OCI-LY7 (cell line): ENCODE measurements at regions not wholly inside any gene's neighbourhood (a gene's known extent, or its start where the extent isn't known, plus 50 kb on each side); places are given as distances from the start of the nearest gene placed in this dataset.

Experiments
- EZH2phosphoT487 ChIP-seq: fragments of 200-600 bp; sonication (generic); IDR thresholded peaks from 2 replicates; pipeline ENCODE4 v1.6.1; 2018; ENCODE audit warnings: low read depth, borderline replicate concordance, mild to moderate bottlenecking, mixed run types, antibody characterized with exemption, low read length, moderate library complexity, mixed read lengths
- TF ChIP-seq, protein P1 (sequence below): fragments of 200-600 bp; sonication (generic); conservative IDR thresholded peaks from 2 replicates; pipeline ENCODE4 v1.5.1; 2014; ENCODE audit warnings: mild to moderate bottlenecking, antibody characterized with exemption, low read length, moderate library complexity, mixed read lengths

GRCh38 chr14:97337670-97338069, 540.5 kb downstream of the VRK1 start:
- TF ChIP-seq, protein P1, sequence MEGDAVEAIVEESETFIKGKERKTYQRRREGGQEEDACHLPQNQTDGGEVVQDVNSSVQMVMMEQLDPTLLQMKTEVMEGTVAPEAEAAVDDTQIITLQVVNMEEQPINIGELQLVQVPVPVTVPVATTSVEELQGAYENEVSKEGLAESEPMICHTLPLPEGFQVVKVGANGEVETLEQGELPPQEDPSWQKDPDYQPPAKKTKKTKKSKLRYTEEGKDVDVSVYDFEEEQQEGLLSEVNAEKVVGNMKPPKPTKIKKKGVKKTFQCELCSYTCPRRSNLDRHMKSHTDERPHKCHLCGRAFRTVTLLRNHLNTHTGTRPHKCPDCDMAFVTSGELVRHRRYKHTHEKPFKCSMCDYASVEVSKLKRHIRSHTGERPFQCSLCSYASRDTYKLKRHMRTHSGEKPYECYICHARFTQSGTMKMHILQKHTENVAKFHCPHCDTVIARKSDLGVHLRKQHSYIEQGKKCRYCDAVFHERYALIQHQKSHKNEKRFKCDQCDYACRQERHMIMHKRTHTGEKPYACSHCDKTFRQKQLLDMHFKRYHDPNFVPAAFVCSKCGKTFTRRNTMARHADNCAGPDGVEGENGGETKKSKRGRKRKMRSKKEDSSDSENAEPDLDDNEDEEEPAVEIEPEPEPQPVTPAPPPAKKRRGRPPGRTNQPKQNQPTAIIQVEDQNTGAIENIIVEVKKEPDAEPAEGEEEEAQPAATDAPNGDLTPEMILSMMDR, result no peak
- no peak for TF ChIP-seq EZH2phosphoT487
